IPS-15b (cell line): ENCODE measurements at regions not wholly inside any gene's neighbourhood (a gene's known extent, or its start where the extent isn't known, plus 50 kb on each side); places are given as distances from the start of the nearest gene placed in this dataset.
A peak's percentile ranks its signal among the peaks of the same experiment; 100 is the strongest.
"Not testable (repeated sequence)": the region's sequence is repeated elsewhere in the genome, so short reads cannot be mapped to it uniquely, and the experiment has no call there.

Experiments used
- H3K27me3 ChIP-seq: one replicate; pipeline ENCODE4 v1.6.1; 2013; ENCODE audit warnings: low read length; ENCODE audit not compliant: control insufficient read depth, insufficient read depth
- H3K36me3 ChIP-seq: one replicate; pipeline ENCODE4 v1.6.1; 2013; ENCODE audit warnings: low read length; ENCODE audit not compliant: control insufficient read depth, insufficient read depth
- H3K4me1 ChIP-seq: one replicate; pipeline ENCODE4 v1.6.1; 2013; ENCODE audit warnings: mild to moderate bottlenecking, low read length; ENCODE audit not compliant: control insufficient read depth, insufficient read depth
- H3K4me3 ChIP-seq: one replicate; pipeline ENCODE4 v1.5.1; 2013; ENCODE audit warnings: low read depth, low read length
- H3K9ac ChIP-seq: one replicate; pipeline ENCODE4 v1.6.1; 2013; ENCODE audit warnings: low read depth, mild to moderate bottlenecking, low read length
- H3K9me3 ChIP-seq: one replicate; pipeline ENCODE4 v1.6.1; 2013; ENCODE audit warnings: mild to moderate bottlenecking, low read length; ENCODE audit not compliant: control insufficient read depth, insufficient read depth

DNA sequence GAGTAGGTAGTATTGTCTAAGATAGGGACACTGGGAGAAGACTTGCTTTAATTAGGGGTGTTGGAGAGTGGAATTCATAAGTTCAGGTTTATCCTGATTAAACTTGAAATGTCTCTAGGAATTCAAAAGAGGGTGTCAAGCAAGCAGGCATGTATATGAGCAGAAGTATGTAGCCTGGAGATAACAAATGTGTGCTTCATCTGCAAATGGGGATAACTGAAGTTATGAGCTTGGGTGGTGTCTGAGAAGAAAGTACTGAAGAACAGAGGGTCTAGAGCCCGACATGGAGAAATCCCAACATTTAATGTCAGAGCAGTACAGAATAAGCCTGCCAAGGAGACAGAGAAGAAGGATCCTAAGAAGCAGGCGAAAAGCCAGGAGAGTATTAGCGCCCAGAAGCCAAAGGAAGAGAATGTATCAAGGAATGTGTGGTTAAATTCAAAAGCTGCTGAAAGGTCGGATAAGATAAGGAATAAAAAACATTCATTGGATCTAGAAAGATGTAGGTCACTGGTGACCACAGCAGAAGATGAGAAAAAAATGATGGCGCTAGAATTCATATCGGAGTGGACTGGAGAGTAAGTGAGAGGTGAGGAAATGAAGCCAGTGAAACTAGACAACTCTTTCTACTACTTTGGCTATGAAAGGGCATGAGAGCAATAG lies 401.5 kb upstream of the PIK3R1 start:
- Histone ChIP-seq H3K4me3 (no peak overlapping the region), H3K4me1 (peaks cover 6% of the 10 kb centered on the region), H3K36me3 (no peaks in the 10 kb centered on the region), H3K9ac (no peak overlapping the region), H3K9me3 (no peaks in the 10 kb centered on the region), H3K27me3 (no peaks in the 10 kb centered on the region)

DNA sequence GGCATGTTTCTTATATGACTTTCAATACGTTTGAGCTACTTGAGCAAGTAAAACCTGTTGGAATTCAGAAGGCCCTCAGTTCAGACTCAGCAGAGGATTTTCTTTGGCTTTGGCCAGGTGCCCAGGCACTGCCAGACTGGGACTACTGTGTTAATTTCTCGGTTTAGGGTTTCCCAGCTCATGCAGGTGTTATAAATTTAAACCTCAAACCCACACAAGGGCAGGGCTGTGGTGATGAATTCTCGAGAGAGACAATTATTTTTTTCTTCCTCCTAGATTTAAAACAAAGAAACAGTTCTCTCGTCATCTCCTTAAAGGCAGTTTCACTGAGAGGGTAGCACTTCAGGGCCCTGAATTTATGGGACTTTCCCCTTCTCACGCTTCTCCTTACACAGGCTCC lies 406.0 kb upstream of the PIK3R1 start:
- Histone ChIP-seq H3K4me1 (peaks cover 22% of the 10 kb centered on the region), H3K27me3 (no peaks in the 10 kb centered on the region), H3K9me3 (no peaks in the 10 kb centered on the region), H3K4me3 (no peak overlapping the region), H3K9ac (no peak overlapping the region), H3K36me3 (no peaks in the 10 kb centered on the region)

GRCh38 chr5:67808340-67808739 lies 407.2 kb upstream of the PIK3R1 start:
- Histone ChIP-seq H3K9ac (no peak overlapping the region), H3K4me1 (peaks cover 22% of the 10 kb centered on the region), H3K36me3 (no peaks in the 10 kb centered on the region), H3K4me3 (no peak overlapping the region), H3K9me3 (no peaks in the 10 kb centered on the region), H3K27me3 (no peaks in the 10 kb centered on the region)

DNA sequence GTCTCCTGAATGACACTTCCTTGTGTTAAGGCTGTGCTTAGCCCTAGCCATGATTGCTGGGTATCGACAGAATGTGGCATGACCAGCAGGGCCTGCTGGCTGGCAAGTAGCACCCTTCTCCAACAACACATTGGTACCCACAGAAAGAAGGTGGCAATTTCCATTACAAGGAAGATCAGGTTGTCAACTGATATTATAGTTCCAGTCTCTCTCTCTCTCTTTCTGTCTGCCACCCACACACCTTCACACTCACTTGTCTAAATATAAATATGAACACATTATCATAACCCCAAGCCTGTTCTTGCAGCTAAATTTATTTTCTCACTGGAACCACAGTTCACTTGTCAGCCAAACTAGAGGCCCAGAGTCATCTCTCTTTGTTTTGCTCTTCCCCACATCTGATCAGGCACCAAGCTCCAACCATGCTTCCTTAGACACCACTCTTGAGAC lies 408.1 kb upstream of the PIK3R1 start:
- no peak overlapping the region for H3K4me3 ChIP-seq
- H3K9ac ChIP-seq, result no peak overlapping the region
- H3K9me3 ChIP-seq, result no peaks in the 10 kb centered on the region
- no peaks in the 10 kb centered on the region for H3K27me3 ChIP-seq
- peaks cover 22% of the 10 kb centered on the region for H3K4me1 ChIP-seq
- no peaks in the 10 kb centered on the region for H3K36me3 ChIP-seq

DNA sequence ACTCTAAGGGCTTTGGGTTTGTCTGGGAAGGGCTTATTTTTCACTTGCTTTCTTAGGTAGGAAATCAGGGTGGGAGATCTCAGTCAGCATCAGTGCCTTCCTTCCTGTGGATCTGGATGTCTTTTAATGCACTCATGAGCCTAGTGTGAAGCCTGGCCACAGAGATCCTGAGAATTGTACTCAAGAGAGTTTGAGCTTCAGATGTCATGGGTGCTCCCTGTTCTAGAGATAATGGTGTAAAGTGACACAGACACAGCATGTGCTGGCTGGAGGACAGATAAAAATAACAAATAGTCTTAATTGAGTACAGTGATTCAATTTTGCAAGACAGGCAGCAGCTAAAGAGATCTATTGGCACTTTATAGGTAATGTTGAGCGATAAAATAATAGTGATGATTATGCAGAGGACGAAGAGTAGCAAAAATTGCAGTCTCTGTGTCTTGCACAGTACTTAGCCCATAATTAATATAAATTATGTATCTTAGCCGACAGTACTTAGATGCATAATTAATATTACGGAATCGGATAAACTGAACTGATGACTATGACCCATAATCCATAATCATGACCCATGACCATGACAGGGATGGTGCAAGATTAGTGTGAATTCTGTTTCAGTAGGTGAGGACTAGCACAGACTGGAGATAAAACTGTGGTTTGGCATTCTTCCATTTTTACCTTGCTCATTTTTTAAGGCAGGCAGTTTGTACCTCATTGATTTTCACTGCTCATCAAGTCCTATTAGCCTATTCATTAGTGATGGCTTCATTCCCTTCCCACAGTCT lies 408.7 kb upstream of the PIK3R1 start:
- Histone ChIP-seq H3K4me1 (peaks cover 22% of the 10 kb centered on the region), H3K4me3 (peak overlapping the region; percentile 20), H3K9ac (peak overlapping the region; percentile 27), H3K27me3 (no peaks in the 10 kb centered on the region), H3K36me3 (no peaks in the 10 kb centered on the region), H3K9me3 (no peaks in the 10 kb centered on the region)

GRCh38 chr5:67805666-67806348 lies 409.7 kb upstream of the PIK3R1 start:
- no peaks in the 10 kb centered on the region for H3K9me3 ChIP-seq

DNA sequence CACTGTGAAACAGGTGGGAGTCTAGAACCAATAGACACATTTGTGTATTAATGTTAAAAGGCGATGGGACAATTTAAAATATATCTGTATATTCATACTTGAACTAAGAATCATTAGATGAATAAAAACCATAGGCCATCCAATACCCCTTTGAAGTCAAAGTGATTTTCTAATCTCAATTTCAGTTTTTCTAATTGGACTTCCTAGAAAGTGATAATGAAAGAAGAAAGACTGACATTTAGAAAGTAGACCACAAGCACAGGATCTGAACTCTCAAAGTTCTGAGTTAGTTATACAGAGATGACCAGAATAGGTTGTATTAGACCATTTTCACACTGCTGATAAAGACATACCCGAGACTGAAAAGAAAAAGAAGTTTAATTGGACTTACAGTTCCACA lies 412.8 kb upstream of the PIK3R1 start:
- Histone ChIP-seq H3K27me3 (no peaks in the 10 kb centered on the region), H3K9ac (no peak overlapping the region), H3K9me3 (no peaks in the 10 kb centered on the region), H3K36me3 (no peaks in the 10 kb centered on the region), H3K4me3 (no peak overlapping the region), H3K4me1 (peaks cover 22% of the 10 kb centered on the region)

More at GRCh38 chr5:67805666-67806348, 409.7 kb upstream of the PIK3R1 start:
- Histone ChIP-seq H3K27me3 (no peaks in the 10 kb centered on the region), H3K9ac (no peak overlapping the region), H3K4me1 (peaks cover 22% of the 10 kb centered on the region), H3K36me3 (no peaks in the 10 kb centered on the region), H3K4me3 (no peak overlapping the region)

GRCh38 chr5:67799732-67800234 lies 415.8 kb upstream of the PIK3R1 start:
- H3K27me3 ChIP-seq, result no peaks in the 10 kb centered on the region

GRCh38 chr5:67798470-67798869 lies 417.1 kb upstream of the PIK3R1 start:
- not testable (repeated sequence) for H3K4me3 ChIP-seq, H3K27me3 ChIP-seq, H3K9ac ChIP-seq, H3K4me1 ChIP-seq, H3K9me3 ChIP-seq, H3K36me3 ChIP-seq

More at GRCh38 chr5:67799732-67800234, 415.8 kb upstream of the PIK3R1 start:
- Histone ChIP-seq H3K4me3 (no peak overlapping the region), H3K9me3 (no peaks in the 10 kb centered on the region), H3K9ac (no peak overlapping the region), H3K36me3 (no peaks in the 10 kb centered on the region), H3K4me1 (no peaks in the 10 kb centered on the region)

DNA sequence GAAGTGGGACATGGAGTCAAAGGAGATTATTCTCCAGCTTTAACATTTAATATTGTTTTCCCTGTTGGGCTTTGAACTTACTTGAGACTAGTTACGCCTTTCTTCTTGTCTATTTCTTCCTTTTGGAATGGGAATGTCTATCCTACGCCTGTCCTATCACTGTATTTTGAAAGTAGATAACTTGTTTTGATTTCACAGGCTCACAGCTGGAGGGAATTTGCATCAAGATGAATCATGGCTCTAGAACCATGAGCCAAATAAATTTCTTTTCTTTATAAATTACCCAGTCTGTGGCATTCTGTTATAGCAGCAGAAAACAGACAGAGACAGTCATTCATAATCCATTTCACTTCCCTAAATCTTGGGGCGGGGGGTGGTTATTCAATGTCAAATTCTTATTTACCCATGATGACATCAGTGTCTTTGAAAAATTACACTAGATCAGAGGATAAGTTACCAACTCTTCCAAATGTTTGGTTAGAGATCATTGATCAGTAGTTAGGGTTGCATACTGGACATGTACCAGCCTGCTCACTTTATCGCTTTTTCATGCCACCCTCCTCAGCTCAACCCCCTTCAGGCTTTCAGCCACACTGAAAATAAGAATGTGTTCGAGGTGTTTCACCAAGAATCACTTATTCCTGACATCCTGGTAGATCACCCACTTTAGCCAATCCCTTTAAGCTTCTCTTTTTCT lies 419.6 kb upstream of the PIK3R1 start:
- Histone ChIP-seq H3K27me3 (no peaks in the 10 kb centered on the region), H3K9ac (no peak overlapping the region), H3K4me3 (no peak overlapping the region), H3K9me3 (no peaks in the 10 kb centered on the region), H3K4me1 (no peaks in the 10 kb centered on the region), H3K36me3 (no peaks in the 10 kb centered on the region)

DNA sequence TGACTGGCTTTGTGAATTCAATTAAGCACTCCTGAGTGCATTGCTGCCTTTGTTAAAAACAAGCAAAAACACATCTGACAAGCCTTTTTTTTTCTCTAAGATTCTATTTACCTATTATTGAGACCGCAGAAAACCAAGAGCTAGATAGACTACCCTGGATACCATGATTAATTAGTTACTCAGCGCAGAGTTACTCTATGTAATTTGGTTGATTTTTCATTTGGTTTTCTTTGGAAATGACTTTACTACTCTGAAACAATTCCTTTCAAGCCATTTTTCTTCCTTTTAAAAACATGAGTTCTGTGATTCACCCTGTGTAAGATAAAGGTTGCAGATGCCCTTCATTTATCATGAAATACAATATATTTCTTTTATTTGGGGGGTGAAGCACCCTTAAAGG lies 421.6 kb upstream of the PIK3R1 start:
- no peaks in the 10 kb centered on the region for H3K9me3 ChIP-seq
- no peaks in the 10 kb centered on the region for H3K4me1 ChIP-seq
- H3K27me3 ChIP-seq, result no peaks in the 10 kb centered on the region
- no peak overlapping the region for H3K9ac ChIP-seq
- no peak overlapping the region for H3K4me3 ChIP-seq
- no peaks in the 10 kb centered on the region for H3K36me3 ChIP-seq
